Nephron (organoid): ENCODE measurements at regions not wholly inside any gene's neighbourhood (a gene's known extent, or its start where the extent isn't known, plus 50 kb on each side); places are given as distances from the start of the nearest gene placed in this dataset.

Experiments
- H3K27ac Mint-ChIP-seq, 3 experiments: 2 replicates each; pipeline ENCODE4 v1.8.0; 2020; ENCODE audit warnings: mixed read lengths in 3 of 3, mild to moderate bottlenecking in 2 of 3, moderate library complexity in 1 of 3
- H3K27me3 Mint-ChIP-seq: 2 replicates; pipeline ENCODE4 v1.8.0; 2021; ENCODE audit warnings: low read depth, mild to moderate bottlenecking, moderate library complexity, mixed read lengths
- H3K36me3 Mint-ChIP-seq: 2 replicates; pipeline ENCODE4 v1.8.0; 2020; ENCODE audit warnings: low read depth, mixed read lengths
- H3K4me1 Mint-ChIP-seq: 2 replicates; pipeline ENCODE4 v1.8.0; 2020; ENCODE audit warnings: mixed read lengths
- H3K4me3 Mint-ChIP-seq, 3 experiments: 2 replicates each; pipeline ENCODE4 v1.8.0; 2020; ENCODE audit warnings: mild to moderate bottlenecking in 3 of 3, mixed read lengths in 3 of 3, moderate library complexity in 2 of 3
- H3K9me3 Mint-ChIP-seq: 2 replicates; pipeline ENCODE4 v1.8.0; 2020; ENCODE audit warnings: mixed read lengths
- CTCF ChIP-seq, 3 experiments: fragments of 200-600 bp; sonication (generic); IDR thresholded peaks; one replicate each; pipeline ENCODE4 v1.5.0; 2021; ENCODE audit warnings: antibody characterized with exemption in 3 of 3; ENCODE audit not compliant: unreplicated experiment in 3 of 3

GRCh38 chr10:10490581-10490980 lies 527.1 kb upstream of the CELF2 start:
- H3K27me3 Mint-ChIP-seq: no peaks in the 10 kb centered on the region
- TF ChIP-seq CTCF (IDR thresholded peaks at IDR 0.05; ENCODE audit: unreplicated experiment in 3 of 3): no peak

GRCh38 chr10:10492420-10492819 lies 525.3 kb upstream of the CELF2 start:
- no peak for TF ChIP-seq CTCF (IDR thresholded peaks at IDR 0.05; ENCODE audit: unreplicated experiment in 3 of 3)
- Mint-ChIP-seq H3K27me3 (no peaks in the 10 kb centered on the region), H3K4me1 (no peaks in the 10 kb centered on the region), H3K36me3 (no peaks in the 10 kb centered on the region), H3K9me3 (no peaks in the 10 kb centered on the region), H3K4me3 (no peak overlapping the region), H3K27ac (no peak overlapping the region)

More at GRCh38 chr10:10490581-10490980, 527.1 kb upstream of the CELF2 start:
- Mint-ChIP-seq H3K36me3 (no peaks in the 10 kb centered on the region), H3K9me3 (no peaks in the 10 kb centered on the region), H3K4me3 (no peak overlapping the region), H3K27ac (no peak overlapping the region), H3K4me1 (no peaks in the 10 kb centered on the region)

GRCh38 chr10:10493833-10494232 lies 523.8 kb upstream of the CELF2 start:
- Mint-ChIP-seq H3K4me3 (no peak overlapping the region), H3K27ac (no peak overlapping the region), H3K4me1 (no peaks in the 10 kb centered on the region), H3K36me3 (no peaks in the 10 kb centered on the region), H3K9me3 (peaks cover 8% of the 10 kb centered on the region), H3K27me3 (no peaks in the 10 kb centered on the region)
- TF ChIP-seq CTCF (IDR thresholded peaks at IDR 0.05; ENCODE audit: unreplicated experiment in 3 of 3): no peak

GRCh38 chr10:10497245-10497644 lies 520.4 kb upstream of the CELF2 start:
- TF ChIP-seq CTCF (IDR thresholded peaks at IDR 0.05; ENCODE audit: unreplicated experiment in 3 of 3): no peak
- Mint-ChIP-seq H3K27me3 (no peaks in the 10 kb centered on the region), H3K36me3 (no peaks in the 10 kb centered on the region), H3K27ac (no peak overlapping the region), H3K4me3 (no peak overlapping the region), H3K9me3 (peaks cover 21% of the 10 kb centered on the region), H3K4me1 (no peaks in the 10 kb centered on the region)

GRCh38 chr10:10498781-10499180 lies 518.9 kb upstream of the CELF2 start:
- no peak for TF ChIP-seq CTCF (IDR thresholded peaks at IDR 0.05; ENCODE audit: unreplicated experiment in 3 of 3)
- Mint-ChIP-seq H3K27ac (no peak overlapping the region), H3K4me3 (no peak overlapping the region), H3K36me3 (no peaks in the 10 kb centered on the region), H3K27me3 (no peaks in the 10 kb centered on the region), H3K9me3 (peaks cover 30% of the 10 kb centered on the region), H3K4me1 (no peaks in the 10 kb centered on the region)

GRCh38 chr10:10499839-10500238 lies 517.8 kb upstream of the CELF2 start:
- no peaks in the 10 kb centered on the region for H3K36me3 Mint-ChIP-seq
- no peak overlapping the region for H3K4me3 Mint-ChIP-seq
- no peaks in the 10 kb centered on the region for H3K27me3 Mint-ChIP-seq
- no peaks in the 10 kb centered on the region for H3K4me1 Mint-ChIP-seq
- peaks cover 41% of the 10 kb centered on the region for H3K9me3 Mint-ChIP-seq
- no peak for TF ChIP-seq CTCF (IDR thresholded peaks at IDR 0.05; ENCODE audit: unreplicated experiment in 3 of 3)
- H3K27ac Mint-ChIP-seq: no peak overlapping the region
